ENCODE measurements at regions not wholly inside any gene's neighbourhood (a gene's known extent, or its start where the extent isn't known, plus 50 kb on each side); places are given as distances from the start of the nearest gene placed in this dataset.

DNA sequence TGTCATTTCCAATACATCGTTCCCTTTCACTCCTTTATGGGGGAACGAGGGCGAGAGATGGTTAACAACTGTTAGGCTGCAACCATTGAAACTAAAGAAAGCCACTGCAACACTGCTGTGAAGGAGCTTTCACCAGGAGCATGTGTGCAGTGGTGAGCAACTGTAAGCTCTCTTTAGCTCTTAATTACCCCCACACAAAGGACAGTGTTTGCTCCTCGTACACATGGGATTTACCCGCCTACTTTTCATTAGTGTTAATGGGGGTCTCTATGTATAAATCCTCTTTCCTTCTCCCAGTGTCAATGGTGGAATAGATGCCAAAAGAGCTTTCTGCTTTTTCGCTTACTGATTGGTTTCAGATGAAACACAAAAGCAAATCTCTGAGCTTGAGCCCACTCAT, 343.1 kb downstream of the FLRT2 start:
- in situ Hi-C loops (cut with HindIII; ENCODE audit: extremely low pct_ligation_motif_present, low pct_unique_long_range_greater_than_20kb) = no loop called here
- CTCF ChIA-PET (ENCODE audit: low intra/inter-chr PET ratio, low total read pairs) = no interaction called here
- DNase-seq (ENCODE audit: low spot score) (no peak), FAIRE-seq (no peak), ATAC-seq (no peak)
- no peak overlapping the region for H3K9ac ChIP-seq (ENCODE audit: insufficient read depth, low read depth, low read length)
- no peak overlapping the region for H2AFZ ChIP-seq (ENCODE audit: low read length)
- no peaks in the 10 kb centered on the region for H3K27me3 ChIP-seq (ENCODE audit: control insufficient read depth in 1 of 2, insufficient read depth in 2 of 2, low read length in 2 of 2)
- no peaks in the 10 kb centered on the region for H3K4me1 ChIP-seq (ENCODE audit: insufficient read depth, low read length)
- POLR2A ChIA-PET = no interaction called here
- no peaks in the 10 kb centered on the region for H3K79me2 ChIP-seq (ENCODE audit: insufficient read depth, low read length)
- no peak overlapping the region for H3K4me2 ChIP-seq (ENCODE audit: low read depth, low read length)
- no TSS peak for BruUV-seq (replicated peaks)
- TF ChIP-seq RORA (CRISPR knock-in tag; IDR thresholded peaks at IDR 0.05) (no peak), BRCA1 (CRISPR knock-in tag; IDR thresholded peaks at IDR 0.05) (no peak), CCAR2 (optimal IDR thresholded peaks at IDR 0.05; ENCODE audit: low read depth, low read length) (no peak), POLR2AphosphoS5 (IDR thresholded peaks at IDR 0.05; ENCODE audit: low read depth, low read length) (no peak), SP2 (CRISPR knock-in tag; IDR thresholded peaks at IDR 0.05) (no peak), ZNF670 (CRISPR knock-in tag; IDR thresholded peaks at IDR 0.05; ENCODE audit: borderline replicate concordance) (no peak), ZNF562 (CRISPR knock-in tag; IDR thresholded peaks at IDR 0.05; ENCODE audit: borderline replicate concordance) (no peak), FOSL1 (CRISPR knock-in tag; IDR thresholded peaks at IDR 0.05; ENCODE audit: borderline replicate concordance) (no peak), ZNF337 (CRISPR knock-in tag; IDR thresholded peaks at IDR 0.05; ENCODE audit: borderline replicate concordance, low read depth) (no peak), ZMYM4 (CRISPR knock-in tag; IDR thresholded peaks at IDR 0.05) (no peak)
- TF ChIP-seq, protein P1, sequence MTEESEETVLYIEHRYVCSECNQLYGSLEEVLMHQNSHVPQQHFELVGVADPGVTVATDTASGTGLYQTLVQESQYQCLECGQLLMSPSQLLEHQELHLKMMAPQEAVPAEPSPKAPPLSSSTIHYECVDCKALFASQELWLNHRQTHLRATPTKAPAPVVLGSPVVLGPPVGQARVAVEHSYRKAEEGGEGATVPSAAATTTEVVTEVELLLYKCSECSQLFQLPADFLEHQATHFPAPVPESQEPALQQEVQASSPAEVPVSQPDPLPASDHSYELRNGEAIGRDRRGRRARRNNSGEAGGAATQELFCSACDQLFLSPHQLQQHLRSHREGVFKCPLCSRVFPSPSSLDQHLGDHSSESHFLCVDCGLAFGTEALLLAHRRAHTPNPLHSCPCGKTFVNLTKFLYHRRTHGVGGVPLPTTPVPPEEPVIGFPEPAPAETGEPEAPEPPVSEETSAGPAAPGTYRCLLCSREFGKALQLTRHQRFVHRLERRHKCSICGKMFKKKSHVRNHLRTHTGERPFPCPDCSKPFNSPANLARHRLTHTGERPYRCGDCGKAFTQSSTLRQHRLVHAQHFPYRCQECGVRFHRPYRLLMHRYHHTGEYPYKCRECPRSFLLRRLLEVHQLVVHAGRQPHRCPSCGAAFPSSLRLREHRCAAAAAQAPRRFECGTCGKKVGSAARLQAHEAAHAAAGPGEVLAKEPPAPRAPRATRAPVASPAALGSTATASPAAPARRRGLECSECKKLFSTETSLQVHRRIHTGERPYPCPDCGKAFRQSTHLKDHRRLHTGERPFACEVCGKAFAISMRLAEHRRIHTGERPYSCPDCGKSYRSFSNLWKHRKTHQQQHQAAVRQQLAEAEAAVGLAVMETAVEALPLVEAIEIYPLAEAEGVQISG (CRISPR knock-in tag; IDR thresholded peaks at IDR 0.05) = no peak
- TF ChIP-seq, protein P2, sequence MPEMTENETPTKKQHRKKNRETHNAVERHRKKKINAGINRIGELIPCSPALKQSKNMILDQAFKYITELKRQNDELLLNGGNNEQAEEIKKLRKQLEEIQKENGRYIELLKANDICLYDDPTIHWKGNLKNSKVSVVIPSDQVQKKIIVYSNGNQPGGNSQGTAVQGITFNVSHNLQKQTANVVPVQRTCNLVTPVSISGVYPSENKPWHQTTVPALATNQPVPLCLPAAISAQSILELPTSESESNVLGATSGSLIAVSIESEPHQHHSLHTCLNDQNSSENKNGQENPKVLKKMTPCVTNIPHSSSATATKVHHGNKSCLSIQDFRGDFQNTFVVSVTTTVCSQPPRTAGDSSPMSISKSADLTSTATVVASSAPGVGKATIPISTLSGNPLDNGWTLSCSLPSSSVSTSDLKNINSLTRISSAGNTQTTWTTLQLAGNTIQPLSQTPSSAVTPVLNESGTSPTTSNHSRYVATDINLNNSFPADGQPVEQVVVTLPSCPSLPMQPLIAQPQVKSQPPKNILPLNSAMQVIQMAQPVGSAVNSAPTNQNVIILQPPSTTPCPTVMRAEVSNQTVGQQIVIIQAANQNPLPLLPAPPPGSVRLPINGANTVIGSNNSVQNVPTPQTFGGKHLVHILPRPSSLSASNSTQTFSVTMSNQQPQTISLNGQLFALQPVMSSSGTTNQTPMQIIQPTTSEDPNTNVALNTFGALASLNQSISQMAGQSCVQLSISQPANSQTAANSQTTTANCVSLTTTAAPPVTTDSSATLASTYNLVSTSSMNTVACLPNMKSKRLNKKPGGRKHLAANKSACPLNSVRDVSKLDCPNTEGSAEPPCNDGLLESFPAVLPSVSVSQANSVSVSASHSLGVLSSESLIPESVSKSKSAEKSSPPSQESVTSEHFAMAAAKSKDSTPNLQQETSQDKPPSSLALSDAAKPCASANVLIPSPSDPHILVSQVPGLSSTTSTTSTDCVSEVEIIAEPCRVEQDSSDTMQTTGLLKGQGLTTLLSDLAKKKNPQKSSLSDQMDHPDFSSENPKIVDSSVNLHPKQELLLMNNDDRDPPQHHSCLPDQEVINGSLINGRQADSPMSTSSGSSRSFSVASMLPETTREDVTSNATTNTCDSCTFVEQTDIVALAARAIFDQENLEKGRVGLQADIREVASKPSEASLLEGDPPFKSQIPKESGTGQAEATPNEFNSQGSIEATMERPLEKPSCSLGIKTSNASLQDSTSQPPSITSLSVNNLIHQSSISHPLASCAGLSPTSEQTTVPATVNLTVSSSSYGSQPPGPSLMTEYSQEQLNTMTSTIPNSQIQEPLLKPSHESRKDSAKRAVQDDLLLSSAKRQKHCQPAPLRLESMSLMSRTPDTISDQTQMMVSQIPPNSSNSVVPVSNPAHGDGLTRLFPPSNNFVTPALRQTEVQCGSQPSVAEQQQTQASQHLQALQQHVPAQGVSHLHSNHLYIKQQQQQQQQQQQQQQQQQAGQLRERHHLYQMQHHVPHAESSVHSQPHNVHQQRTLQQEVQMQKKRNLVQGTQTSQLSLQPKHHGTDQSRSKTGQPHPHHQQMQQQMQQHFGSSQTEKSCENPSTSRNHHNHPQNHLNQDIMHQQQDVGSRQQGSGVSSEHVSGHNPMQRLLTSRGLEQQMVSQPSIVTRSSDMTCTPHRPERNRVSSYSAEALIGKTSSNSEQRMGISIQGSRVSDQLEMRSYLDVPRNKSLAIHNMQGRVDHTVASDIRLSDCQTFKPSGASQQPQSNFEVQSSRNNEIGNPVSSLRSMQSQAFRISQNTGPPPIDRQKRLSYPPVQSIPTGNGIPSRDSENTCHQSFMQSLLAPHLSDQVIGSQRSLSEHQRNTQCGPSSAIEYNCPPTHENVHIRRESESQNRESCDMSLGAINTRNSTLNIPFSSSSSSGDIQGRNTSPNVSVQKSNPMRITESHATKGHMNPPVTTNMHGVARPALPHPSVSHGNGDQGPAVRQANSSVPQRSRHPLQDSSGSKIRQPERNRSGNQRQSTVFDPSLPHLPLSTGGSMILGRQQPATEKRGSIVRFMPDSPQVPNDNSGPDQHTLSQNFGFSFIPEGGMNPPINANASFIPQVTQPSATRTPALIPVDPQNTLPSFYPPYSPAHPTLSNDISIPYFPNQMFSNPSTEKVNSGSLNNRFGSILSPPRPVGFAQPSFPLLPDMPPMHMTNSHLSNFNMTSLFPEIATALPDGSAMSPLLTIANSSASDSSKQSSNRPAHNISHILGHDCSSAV (CRISPR knock-in tag; IDR thresholded peaks at IDR 0.05; ENCODE audit: borderline replicate concordance) = no peak
- TF ChIP-seq, protein P3, sequence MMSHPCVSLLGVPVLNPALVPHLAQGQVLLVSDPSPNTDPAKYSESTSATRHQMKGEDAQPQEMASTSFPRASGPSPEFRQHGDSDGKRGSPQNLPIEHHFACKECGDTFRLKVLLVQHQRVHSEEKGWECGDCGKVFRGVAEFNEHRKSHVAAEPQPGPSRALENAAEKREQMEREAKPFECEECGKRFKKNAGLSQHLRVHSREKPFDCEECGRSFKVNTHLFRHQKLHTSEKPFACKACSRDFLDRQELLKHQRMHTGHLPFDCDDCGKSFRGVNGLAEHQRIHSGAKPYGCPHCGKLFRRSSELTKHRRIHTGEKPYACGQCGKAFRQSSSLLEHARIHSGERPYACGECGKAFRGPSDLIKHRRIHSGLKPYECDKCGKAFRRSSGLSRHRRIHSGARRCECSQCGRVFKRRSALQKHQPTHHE (CRISPR knock-in tag; IDR thresholded peaks at IDR 0.05; ENCODE audit: borderline replicate concordance) = no peak
- H3K9me3 ChIP-seq (ENCODE audit: low read length) = peaks cover 91% of the 10 kb centered on the region
- intact Hi-C loops (cut with micrococcal nuclease; ENCODE audit: unreplicated experiment) = no loop called here
- 2% methylated on average over 6 of the region's 6 CpGs for WGBS (ENCODE audit: low lambda C conversion rate)
- H3K27ac ChIP-seq (ENCODE audit: extremely low read length, insufficient read depth, low read length) = no peak overlapping the region
- no peaks in the 10 kb centered on the region for H4K20me1 ChIP-seq (ENCODE audit: insufficient read depth, low read length)
- H3K36me3 ChIP-seq (replicated peaks in 1 of 2; ENCODE audit: control insufficient read depth in 1 of 2, insufficient read depth in 2 of 2, low read length in 2 of 2) = no peaks in the 10 kb centered on the region
- no peak overlapping the region for H3K4me3 ChIP-seq (replicated peaks in 1 of 3; ENCODE audit: insufficient read depth in 1 of 3, low read depth in 2 of 3, low read length in 3 of 3)
